ENCODE measurements at regions not wholly inside any gene's neighbourhood (a gene's known extent, or its start where the extent isn't known, plus 50 kb on each side); places are given as distances from the start of the nearest gene placed in this dataset.

DNA sequence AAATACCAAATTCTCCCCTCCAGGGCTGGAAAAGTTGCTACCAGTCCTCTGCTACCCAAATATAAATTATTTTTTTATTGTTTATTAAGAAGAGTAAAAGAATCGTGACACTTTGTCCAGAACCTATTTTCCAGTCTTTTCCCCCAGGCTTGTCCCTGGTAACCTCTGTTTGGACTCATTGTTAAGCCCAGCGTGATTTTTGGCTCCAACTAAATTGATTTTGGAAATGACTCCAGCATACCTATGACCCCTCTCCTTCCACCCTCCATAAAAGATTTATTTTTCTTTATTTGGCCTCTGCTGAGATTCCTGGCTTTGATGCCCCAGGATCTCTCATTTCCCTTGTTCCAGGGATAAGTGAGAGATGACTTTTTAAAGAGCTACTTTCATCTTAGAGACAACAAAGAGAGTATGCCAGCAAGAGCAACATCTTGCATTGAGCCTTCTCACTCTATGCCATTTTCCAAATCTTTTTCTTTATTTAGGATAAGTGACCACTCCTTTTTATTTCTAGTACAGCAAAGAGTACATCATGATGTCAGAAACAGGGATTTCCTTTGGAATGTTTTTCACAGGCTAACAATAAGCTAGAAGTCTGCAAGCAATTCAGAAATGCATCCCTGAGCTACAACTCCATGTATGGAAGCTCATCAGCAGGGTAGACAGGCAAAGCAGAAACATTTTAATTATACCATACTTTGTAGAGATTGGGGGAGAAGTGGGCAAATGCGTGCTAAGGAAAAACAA lies 75.8 kb downstream of the DAD1 start:
- TF ChIP-seq RAD21 (IDR thresholded peaks at IDR 0.05; ENCODE audit: low read depth), result no peak
- no peak for TF ChIP-seq NFIC (IDR thresholded peaks at IDR 0.05)
- no peak for TF ChIP-seq EGR1 (IDR thresholded peaks at IDR 0.05)

DNA sequence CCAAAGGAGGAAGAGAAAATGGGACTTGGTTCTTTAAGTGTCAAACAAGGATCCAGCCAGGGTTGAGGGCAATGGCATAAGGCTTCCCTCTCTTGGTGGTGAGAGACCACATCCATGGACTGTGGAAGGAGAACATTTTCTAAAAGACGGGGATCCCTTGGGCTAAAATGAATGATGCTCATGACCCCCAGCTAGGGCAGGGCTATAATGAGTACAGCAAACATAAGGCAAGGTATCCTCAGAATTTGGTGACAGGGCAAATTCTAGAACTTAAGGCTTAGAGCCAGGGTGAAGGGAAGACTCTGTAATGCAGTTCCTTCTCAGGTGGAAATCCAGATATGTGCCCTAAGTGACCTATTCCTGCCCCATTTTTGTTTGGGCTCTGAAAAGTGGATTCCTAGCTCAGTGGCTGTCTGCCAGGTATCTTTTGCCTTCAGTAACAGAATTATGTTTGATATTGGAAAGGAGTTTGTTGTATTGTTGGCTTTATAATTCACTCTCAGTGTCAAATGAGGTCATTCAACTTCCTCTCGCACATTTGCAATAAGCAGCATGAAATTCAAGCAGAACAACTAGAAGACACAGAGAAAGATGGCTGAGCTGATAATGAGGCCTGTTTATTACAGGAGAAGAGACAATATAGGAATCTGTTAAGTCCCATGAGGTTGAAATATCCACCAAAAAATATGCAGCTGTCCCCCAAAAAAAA lies 76.8 kb downstream of the DAD1 start:
- TF ChIP-seq RAD21 (IDR thresholded peaks at IDR 0.05; ENCODE audit: low read depth) (no peak), CEBPB (IDR thresholded peaks at IDR 0.05) (no peak), YY1 (IDR thresholded peaks at IDR 0.05; ENCODE audit: low read depth) (no peak), TCF12 (IDR thresholded peaks at IDR 0.05; ENCODE audit: low read depth) (no peak), NFIC (IDR thresholded peaks at IDR 0.05) (no peak), CREB1 (IDR thresholded peaks at IDR 0.05; ENCODE audit: low read depth) (no peak), EP300 (IDR thresholded peaks at IDR 0.05; ENCODE audit: borderline replicate concordance) (no peak), ZBTB7A (IDR thresholded peaks at IDR 0.05; ENCODE audit: low read depth) (no peak), FOXM1 (IDR thresholded peaks at IDR 0.05; ENCODE audit: borderline replicate concordance, low read depth) (no peak), TAF1 (IDR thresholded peaks at IDR 0.05; ENCODE audit: low read depth) (no peak), EGR1 (IDR thresholded peaks at IDR 0.05) (no peak), TEAD4 (IDR thresholded peaks at IDR 0.05) (no peak)
- TF ChIP-seq, protein P1, sequence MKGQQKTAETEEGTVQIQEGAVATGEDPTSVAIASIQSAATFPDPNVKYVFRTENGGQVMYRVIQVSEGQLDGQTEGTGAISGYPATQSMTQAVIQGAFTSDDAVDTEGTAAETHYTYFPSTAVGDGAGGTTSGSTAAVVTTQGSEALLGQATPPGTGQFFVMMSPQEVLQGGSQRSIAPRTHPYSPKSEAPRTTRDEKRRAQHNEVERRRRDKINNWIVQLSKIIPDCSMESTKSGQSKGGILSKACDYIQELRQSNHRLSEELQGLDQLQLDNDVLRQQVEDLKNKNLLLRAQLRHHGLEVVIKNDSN (IDR thresholded peaks at IDR 0.05), result no peak
- TF ChIP-seq, protein P2, sequence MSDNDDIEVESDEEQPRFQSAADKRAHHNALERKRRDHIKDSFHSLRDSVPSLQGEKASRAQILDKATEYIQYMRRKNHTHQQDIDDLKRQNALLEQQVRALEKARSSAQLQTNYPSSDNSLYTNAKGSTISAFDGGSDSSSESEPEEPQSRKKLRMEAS (IDR thresholded peaks at IDR 0.05), result no peak
- TF ChIP-seq, protein P3, sequence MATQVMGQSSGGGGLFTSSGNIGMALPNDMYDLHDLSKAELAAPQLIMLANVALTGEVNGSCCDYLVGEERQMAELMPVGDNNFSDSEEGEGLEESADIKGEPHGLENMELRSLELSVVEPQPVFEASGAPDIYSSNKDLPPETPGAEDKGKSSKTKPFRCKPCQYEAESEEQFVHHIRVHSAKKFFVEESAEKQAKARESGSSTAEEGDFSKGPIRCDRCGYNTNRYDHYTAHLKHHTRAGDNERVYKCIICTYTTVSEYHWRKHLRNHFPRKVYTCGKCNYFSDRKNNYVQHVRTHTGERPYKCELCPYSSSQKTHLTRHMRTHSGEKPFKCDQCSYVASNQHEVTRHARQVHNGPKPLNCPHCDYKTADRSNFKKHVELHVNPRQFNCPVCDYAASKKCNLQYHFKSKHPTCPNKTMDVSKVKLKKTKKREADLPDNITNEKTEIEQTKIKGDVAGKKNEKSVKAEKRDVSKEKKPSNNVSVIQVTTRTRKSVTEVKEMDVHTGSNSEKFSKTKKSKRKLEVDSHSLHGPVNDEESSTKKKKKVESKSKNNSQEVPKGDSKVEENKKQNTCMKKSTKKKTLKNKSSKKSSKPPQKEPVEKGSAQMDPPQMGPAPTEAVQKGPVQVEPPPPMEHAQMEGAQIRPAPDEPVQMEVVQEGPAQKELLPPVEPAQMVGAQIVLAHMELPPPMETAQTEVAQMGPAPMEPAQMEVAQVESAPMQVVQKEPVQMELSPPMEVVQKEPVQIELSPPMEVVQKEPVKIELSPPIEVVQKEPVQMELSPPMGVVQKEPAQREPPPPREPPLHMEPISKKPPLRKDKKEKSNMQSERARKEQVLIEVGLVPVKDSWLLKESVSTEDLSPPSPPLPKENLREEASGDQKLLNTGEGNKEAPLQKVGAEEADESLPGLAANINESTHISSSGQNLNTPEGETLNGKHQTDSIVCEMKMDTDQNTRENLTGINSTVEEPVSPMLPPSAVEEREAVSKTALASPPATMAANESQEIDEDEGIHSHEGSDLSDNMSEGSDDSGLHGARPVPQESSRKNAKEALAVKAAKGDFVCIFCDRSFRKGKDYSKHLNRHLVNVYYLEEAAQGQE (IDR thresholded peaks at IDR 0.05; ENCODE audit: low read depth), result no peak

DNA sequence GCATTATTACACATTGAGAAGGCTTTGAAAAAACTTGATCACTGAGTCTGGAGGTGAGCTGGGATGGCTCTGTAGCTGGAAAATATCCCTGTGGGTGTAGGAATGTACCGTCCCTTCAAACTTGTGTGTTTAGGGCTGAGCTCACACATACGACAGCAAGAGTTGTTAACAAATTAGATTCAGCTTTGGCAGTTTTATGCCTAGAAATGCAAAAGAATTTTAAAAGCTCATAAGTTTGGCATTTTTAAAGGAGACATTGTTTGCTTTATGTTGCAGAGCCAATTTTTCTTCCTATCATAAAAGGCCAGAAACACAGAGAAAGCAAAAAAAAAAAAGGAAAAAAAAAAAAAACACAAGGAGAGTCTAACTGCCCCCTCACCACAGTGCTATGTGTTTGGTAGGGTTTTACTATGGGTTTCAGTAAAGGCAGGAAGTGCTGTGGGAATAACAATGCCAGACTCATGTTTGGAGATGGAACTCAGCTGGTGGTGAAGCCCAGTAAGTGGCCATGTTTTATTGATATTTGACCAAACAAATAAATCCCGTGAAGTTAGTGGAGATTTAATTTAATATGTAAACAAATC lies 78.4 kb downstream of the DAD1 start:
- TF ChIP-seq, protein P2 (IDR thresholded peaks at IDR 0.05), result no peak
- TF ChIP-seq NFIC (IDR thresholded peaks at IDR 0.05) (no peak), RAD21 (IDR thresholded peaks at IDR 0.05; ENCODE audit: low read depth) (no peak)

DNA sequence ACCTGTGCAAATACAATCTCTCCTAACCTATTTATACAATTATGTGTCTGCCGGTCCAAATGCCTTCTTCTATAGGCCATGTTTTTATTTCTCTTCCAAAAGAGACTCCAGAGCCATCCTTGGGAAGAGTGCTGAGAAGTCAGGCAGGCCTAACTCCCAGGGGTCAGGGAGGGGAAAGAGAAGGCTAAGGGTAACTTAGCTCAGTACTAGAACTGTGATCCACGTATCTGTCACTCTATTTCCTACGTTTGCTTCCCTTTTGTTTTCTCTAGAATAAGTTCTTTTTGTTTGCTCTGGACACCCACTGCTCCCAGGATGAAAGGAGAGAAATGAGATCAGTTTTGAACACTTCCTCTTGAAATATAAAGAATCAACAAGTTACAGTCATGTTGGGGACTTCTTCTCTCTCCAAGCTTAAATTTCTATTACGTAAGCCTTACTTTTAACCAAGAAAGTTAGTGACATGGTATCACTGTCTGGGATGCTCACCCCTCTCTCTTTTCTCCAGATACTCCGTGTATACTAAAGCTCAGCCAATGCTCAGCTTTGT lies 79.2 kb downstream of the DAD1 start:
- TF ChIP-seq CEBPB (IDR thresholded peaks at IDR 0.05), result no peak
- TF ChIP-seq, protein P2 (IDR thresholded peaks at IDR 0.05), result no peak
- TF ChIP-seq CREB1 (IDR thresholded peaks at IDR 0.05; ENCODE audit: low read depth), result no peak
- no peak for TF ChIP-seq FOXM1 (IDR thresholded peaks at IDR 0.05; ENCODE audit: borderline replicate concordance, low read depth)
- TF ChIP-seq EP300 (IDR thresholded peaks at IDR 0.05; ENCODE audit: borderline replicate concordance), result no peak
- TF ChIP-seq EGR1 (IDR thresholded peaks at IDR 0.05), result no peak
- TF ChIP-seq TCF12 (IDR thresholded peaks at IDR 0.05; ENCODE audit: low read depth), result no peak
- TF ChIP-seq ZBTB7A (IDR thresholded peaks at IDR 0.05; ENCODE audit: low read depth), result no peak
- TF ChIP-seq TEAD4 (IDR thresholded peaks at IDR 0.05), result no peak
- no peak for TF ChIP-seq RAD21 (IDR thresholded peaks at IDR 0.05; ENCODE audit: low read depth)
- TF ChIP-seq, protein P3 (IDR thresholded peaks at IDR 0.05; ENCODE audit: low read depth), result no peak
- TF ChIP-seq NFIC (IDR thresholded peaks at IDR 0.05), result no peak
- TF ChIP-seq, protein P1 (IDR thresholded peaks at IDR 0.05), result no peak
- no peak for TF ChIP-seq YY1 (IDR thresholded peaks at IDR 0.05; ENCODE audit: low read depth)
- no peak for TF ChIP-seq TAF1 (IDR thresholded peaks at IDR 0.05; ENCODE audit: low read depth)

DNA sequence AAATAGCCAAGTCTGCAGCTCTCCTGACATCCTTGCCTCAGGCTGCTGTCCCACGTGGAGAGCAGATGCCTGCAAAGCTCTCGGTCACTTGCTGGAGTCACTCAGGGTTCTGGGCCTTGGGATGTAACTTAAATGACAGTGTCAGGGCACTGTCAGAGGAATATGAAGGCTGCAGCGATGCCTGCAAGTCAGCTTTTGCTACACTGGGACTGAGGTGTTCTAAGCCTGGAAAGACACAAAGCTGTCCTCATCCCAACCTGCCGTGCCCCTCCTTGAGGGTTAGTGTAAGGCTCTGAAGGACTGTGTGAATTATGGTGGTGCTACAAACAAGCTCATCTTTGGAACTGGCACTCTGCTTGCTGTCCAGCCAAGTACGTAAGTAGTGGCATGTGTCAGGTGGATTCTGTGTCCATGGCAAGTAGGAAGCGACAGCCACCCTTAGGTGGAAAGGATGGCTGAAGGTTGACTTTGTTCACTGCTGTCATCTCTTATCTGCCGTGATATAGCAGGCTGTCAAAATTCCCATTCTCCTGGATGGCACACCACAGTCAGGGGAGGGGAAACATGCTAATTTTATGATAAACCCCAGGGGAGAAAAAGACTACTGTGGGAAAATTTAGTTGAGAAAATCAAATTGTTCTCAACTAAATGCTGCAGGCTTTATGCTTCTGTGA lies 79.9 kb downstream of the DAD1 start:
- no peak for TF ChIP-seq YY1 (IDR thresholded peaks at IDR 0.05; ENCODE audit: low read depth)
- TF ChIP-seq, protein P1 (IDR thresholded peaks at IDR 0.05), result no peak
- no peak for TF ChIP-seq FOXM1 (IDR thresholded peaks at IDR 0.05; ENCODE audit: borderline replicate concordance, low read depth)
- no peak for TF ChIP-seq RAD21 (IDR thresholded peaks at IDR 0.05; ENCODE audit: low read depth)
